NCI-H2196 treated with DMSO at 0.1 percent for 48 hours (cell line): ENCODE measurements at regions not wholly inside any gene's neighbourhood (a gene's known extent, or its start where the extent isn't known, plus 50 kb on each side); places are given as distances from the start of the nearest gene placed in this dataset.
A peak's percentile ranks its signal among the peaks of the same experiment; 100 is the strongest.
"Not testable (repeated sequence)": the region's sequence is repeated elsewhere in the genome, so short reads cannot be mapped to it uniquely, and the experiment has no call there.

Experiments used
- DNase-seq: peaks from one replicate; lab custom pipeline; 2025; ENCODE audit not compliant: unreplicated experiment; lab: John Stamatoyannopoulos, UW

DNA sequence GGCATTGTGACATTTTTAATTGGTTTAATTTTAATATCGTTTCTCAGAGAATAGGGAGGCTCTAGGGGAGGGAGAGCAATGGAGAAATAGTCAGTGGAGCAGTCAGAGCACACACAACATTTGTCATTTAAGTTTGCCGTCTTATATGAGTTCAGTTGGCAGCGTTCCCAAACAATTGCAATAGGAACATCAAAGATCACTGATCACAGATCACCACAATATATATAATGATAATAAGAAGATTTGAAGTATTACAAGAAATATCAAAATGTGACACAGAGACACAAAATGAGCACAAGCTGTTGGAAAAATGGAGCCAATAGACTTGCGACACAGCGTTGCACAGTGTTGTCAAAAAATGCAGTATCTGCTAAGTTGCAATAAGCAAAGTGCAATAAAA lies 303.7 kb downstream of the CDH19 start:
- DNase-seq, result no peak

DNA sequence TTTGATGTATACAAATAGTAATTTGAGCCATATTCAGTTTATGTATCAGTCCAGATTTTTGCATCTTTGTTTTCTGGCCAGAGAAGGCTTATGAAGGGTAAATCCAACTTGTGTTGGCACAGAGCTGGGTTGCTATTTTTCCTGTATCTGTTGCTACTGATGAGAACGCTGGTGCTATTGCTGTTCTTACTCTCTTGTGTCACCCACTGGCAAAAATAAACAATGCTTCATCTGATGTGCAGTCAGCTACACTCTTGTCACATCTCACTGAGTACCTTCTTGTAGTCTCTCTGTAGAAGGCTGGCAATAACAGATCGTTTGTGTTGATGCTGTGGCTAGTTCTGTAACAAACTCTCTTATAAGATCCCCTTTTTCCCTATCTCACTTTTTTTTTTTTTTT lies 323.4 kb downstream of the CDH19 start:
- no peak for DNase-seq

DNA sequence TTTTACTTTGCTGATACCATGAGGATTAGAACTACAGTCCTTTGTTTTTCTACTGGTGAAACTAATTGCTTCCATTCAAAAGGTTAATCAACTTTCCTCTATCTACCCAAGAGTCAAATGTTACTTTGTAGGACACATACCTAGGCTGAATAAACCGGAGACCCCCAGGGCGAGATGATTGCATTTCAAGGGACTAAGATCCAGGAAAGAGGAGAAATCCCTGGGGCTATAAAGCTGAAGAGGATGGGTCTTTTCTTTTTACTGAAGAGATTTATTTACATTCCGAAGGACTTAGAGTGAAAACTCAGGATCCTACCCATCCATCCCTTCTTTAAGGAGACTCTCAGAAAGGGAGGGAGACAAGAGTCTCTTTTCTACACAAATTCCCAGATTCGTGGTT lies 331.9 kb downstream of the CDH19 start:
- DNase-seq, result no peak

DNA sequence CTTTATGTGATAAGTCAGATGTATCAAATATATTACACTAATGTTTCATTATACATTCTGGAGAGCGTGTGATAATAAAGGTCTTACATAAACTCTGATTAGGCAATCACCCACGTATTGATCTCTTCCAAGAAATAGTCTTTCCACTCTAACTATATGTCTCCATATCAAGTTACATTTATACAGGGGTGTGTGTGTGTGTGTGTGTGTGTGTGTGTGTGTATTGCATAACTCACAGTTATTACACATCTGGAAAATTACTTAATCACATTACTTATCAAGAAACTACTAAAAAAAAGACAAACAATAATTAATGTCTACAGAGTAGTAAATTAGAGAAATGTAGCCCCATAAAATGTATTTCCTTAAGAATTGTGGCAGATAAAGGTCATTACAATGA lies 339.8 kb downstream of the CDH19 start:
- no peak for DNase-seq

DNA sequence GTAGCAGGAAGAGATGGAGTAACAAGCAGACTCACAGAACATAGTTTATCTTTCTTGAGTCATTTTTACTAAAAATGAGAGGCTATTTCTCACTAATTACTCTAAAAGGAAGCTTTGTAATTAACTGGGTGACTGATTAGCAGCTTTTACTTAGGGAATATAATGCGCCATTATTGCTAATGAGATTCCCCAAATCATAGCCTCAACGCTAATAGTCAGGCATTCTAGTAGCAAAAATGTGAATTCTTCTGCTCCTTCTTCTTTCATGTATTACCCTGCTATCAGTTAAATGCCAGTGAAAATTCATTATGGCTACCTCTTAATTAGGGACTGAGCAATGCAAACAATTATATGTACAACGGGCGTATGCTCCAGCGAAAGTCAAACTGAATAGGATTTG lies 349.8 kb downstream of the CDH19 start:
- no peak for DNase-seq

DNA sequence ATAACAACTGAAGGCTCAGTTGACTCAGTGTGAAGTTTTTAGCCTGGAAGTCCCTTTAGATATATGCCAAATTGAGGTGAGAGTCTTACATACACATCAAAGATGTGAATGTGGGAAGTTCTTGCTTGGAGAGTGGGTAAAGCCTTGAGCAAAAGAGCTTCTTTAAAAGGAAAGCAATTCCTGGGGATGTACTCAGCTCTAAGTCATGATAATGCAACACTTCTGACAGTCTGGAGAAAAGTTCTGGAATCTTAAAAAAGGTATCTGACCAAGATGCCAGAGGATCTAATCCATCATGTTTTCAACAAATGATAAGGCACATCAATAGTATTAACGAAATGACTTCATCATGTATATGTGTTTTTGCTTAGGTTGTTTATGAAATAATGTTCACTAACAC lies 351.2 kb downstream of the CDH19 start:
- no peak for DNase-seq

DNA sequence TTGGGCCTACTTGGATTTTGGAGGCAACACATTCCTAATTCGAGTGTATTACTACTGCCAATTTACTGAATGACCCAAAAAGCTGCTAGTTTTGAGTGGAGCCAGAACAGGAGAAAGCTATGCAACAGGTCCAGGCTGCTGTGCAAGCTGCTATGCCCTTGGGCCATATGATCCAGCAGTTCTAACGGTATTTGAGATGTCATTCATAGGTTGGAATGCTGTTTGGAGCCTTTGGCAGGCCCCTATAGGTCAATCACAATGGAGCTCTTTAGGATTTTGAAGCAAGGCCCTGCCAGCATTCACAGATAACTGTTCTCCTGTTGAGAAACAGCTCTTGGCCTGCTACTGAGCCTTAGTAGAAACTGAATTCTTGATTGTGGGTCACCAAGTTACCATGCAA lies 368.7 kb downstream of the CDH19 start:
- DNase-seq, result no peak

DNA sequence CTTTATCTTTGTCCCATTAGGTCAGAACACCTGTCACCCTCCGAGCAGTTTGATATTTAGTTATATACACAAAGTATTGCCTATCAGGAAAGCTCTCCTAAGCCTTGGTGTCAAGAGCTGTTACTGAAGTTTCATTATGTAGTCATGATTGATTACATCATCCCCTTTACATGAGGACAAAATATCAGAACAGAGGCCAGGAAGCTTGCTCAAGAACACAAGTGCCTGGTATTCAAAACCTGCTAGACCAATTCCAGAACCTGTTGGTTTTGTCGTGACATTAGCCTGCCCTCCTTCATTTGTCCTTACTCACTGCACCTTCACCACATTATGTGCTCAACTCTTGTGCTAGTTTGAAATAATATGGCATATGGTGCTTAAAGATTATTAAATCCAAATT lies 377.1 kb downstream of the CDH19 start:
- DNase-seq, result no peak

DNA sequence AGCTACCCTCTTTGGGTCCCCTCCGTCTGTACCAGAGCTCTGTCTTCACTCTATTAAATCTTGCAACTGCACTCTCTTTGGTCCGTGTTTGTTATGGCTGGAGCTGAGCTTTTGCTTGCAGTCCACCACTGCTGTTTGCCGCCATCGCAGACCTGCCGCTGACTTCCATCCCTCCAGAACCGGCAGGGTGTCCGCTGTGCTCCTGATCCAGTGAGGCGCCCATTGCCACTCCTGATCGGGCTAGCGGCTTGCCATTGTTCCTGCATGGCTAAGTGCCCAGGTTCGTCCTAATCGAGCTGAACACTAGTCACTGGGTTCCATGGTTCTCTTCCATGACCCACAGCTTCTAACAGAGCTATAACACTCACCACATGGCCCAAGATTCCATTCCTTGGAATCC lies 380.6 kb downstream of the CDH19 start:
- not testable (repeated sequence) for DNase-seq

DNA sequence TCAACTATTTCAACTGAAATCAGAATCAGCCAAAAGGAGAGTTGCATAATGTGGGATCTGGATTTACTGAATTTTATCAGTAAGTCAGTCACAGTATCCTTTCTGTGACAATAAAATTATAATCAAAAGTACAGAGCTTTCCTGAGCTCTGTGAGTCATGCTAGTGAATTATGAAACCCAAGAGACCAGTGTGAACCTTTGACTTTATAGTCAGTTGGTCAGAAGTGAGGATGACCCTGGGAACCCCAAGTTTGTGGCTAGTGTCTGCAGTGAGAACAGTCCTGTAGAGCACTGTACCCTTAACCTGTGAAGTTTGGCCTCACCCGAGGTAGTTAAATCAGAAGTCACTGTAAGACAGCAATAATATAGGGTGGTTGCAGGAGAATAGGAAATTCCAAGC lies 381.7 kb downstream of the CDH19 start:
- DNase-seq, result no peak

DNA sequence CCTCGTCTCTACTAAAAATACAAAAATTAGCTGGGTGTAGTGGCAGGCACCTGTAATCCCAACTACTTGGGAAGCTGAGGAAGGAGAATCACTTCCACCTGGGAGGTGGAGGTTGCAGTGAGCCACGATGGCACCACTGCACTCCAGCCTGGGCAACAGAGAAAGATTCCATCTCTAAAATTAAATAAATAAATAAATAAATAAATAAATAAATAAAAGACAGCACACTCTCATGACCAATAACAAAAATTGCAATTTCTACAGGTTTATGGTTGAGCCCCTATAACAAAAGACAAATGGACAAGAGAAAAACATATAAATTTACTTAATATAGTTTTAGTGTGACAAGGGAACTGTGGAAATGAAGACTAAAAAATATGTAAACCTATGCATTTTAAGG lies 384.1 kb downstream of the CDH19 start:
- DNase-seq, result no peak

DNA sequence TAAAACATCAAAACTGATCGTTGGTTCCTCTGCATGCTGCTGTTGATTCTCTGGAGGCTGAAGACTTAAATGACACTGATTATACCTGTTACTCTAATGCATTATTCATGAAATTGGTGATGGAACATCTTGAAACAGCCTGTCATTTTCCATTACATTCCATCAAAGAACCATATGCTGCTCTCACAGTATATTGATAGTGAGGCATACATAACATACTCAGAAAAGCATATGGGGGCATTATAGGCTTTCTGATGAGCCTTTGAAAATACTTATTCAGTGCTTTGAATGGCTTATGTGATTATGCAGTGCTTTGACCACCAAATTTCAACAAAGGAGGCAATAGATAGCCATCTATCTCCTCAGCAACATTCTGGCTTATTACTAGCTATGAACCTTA lies 392.1 kb downstream of the CDH19 start:
- no peak for DNase-seq

DNA sequence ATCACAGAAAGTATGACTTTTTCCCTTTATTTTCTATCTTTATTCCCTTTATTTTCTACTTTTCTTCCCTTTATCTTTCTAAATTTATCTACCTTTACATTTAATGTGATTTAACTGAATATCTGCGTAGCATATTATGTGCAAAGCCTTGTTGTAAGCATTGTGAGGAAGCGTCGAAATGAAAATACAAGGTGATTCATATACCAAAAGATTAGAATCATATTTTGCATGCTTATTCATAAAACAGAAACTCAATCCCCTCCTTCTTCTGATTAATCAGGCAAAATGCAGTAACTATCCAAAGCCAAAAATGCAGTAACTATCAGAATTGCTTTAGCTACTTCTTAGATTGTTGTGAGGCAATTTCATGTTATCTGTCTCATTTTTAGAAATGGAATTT lies 393.0 kb downstream of the CDH19 start:
- no peak for DNase-seq

DNA sequence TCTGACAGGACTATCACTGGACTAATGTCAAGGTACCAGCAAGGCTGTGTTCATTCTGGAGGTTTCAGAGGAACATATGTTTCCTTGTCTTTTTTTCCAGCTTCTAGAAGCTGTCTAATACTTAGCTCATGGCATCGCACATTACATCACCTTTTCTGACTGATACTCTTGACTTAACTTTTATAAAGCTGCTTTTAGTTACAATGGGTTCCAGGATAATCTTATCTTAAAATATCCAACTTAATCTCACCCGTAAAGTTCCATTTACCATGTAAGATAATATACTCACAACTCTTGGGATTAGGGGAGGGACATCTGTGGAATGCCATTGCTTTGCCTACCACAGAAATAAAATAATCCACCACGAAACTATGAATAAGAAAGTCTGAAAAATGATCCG lies 394.2 kb downstream of the CDH19 start:
- DNase-seq, result no peak

DNA sequence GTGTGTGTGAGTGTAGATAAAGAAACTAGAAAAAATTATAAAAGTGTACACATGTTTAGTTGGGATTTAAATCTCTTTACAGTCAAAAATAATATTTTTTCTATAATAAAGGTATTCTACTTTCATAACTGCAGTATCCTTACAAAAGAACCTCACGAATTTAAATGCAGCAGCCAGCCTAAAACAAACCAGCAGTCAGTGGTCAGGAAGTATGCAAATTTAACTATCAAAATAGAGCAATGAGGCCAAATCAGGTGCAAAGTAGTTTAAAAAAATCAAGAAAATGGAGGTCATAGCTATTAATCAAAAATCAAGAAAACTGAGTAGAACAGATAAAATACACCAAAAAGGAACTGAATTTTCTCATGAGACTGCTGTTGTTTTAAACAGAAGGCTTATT lies 407.1 kb downstream of the CDH19 start:
- DNase-seq, result no peak

DNA sequence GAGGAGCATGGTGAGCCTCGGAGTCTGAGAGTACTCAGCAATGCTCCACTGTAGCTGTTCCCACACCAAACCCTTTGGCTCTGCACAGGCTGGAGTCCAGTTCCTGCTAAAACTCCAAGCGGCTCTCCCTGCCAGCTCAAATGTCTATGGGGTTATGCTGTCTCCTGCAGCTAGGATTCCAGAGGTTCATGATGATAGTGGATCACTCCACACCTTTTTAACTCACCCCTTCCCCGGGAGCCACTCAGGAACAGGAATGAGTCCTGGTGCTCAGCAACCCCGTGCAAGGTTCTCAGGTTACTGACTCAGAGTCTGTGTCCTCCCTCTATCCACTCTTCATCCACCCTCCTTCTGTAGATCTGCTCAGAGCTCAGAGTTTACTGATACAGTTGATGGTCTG lies 410.0 kb downstream of the CDH19 start:
- no peak for DNase-seq

DNA sequence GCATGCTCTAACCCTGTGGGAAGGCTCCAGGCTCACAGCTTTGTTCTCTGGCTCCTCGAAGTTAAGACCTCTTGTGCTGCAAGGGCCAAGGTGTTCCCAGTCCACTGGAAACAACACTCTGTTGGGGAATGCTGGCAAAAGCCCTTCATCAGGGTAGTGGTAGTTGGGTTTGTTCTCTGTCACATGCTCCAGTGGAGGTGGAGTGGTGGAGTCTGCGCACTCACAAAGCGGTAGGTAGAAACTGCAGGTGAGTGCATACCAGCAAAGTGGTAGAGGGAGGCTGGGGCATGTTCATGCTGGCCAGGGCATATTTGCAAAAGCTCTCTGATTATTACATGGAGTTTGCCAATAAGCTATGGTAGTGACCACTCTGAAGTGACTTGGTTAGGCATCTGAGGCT lies 410.5 kb downstream of the CDH19 start:
- no peak for DNase-seq

DNA sequence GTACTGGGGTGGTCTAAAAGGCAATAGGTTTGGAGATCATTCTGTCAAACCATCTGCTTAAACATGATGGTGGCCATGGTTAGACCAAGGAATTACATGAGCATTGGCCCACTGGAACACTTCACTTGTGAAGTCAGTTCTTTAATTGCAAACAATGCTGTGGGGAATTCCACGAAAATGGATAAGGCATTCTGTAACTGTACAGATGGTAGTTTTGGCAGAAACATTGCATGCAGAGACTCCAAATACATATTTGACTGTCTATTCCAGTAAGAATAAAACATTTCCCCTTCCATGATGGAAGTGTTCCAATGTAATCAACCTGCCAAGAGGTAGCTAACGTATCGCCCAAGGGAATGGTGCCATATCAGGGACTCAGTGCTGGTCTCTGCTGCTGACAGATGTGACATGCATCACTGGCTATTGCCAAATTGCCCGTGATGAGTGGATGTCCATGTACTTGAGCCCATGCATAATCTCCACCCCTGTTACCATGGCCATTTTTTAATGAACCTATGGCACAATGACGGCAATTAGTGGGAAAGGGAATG lies 417.9 kb downstream of the CDH7 start:
- DNase-seq, result peak; percentile 4

DNA sequence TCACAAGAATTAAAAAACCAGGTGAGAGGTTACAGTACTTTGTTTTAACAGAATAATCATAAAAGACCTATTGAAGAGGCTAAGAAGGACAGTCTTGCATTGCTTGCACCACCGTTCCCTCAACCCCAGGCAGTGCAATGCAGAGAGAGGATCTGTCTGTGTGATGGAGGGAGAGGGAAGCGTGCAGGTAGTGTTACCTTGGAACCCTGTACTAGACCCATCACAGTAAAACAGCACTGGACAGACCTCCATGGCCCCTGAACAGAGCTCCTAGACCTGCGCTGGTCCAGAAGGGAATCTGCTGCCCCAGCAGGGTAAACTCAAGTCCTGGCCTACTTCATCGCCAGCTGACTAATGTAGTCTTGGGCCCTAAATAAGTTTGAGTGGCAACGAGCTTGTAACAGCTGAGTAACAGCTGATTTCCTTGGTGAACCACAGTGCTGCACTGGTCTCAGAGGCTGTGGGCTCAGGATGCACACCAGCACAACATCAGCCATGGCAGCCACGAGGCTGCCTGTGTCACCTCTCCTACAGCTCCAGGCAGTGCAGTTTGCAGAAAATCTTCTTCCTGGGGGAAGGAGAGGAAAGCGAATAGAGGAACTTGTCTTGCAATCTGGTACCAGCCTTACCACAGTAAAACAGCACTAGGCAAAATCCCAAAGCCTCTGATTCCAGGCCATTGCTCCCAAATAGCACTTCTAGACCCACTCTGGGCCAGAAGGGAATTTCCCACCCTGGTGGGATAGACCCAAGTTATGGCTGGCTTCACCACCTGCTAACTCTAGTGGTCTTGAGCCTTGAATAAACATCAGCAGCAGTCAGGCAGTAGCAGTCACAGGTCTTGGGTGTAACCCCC lies 417.2 kb downstream of the CDH7 start:
- no peak for DNase-seq

DNA sequence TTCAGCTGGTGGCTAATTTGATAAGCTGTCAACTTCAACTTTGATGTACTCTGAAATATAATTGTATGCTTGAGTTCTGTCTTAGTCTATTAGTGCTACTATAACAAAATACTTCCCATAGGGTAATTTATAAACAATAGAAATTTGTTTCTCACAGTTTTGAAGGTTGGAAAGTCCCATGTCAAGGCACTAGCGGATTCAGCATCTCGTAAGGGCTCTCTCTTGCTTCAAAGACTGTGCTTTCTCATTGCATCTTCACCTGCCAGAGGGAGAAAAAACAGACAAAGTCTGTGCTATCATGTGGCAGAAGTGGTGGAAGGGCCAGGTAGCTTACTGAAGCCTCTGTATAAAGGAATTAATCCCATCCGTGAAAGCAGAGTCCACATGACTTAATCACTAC lies 409.2 kb downstream of the CDH7 start:
- no peak for DNase-seq

DNA sequence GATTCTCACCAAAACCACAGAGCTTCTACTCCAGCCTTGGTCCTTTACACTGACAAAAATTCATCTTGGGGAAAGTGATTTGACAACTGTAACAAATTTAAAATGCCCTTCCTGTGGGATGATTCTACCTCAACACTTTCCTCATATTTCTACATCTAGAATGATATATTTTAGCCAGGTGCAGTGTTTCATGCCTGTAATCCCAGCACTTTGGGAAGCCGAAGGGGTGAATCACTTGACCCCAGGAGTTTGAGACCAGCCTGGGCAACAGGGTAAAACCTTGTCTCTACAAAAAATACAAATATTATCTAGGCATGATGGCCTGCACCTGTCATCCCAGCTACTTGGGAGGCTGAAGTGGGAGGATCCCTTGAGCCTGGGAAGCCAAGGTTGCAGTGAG lies 408.6 kb downstream of the CDH7 start:
- no peak for DNase-seq

DNA sequence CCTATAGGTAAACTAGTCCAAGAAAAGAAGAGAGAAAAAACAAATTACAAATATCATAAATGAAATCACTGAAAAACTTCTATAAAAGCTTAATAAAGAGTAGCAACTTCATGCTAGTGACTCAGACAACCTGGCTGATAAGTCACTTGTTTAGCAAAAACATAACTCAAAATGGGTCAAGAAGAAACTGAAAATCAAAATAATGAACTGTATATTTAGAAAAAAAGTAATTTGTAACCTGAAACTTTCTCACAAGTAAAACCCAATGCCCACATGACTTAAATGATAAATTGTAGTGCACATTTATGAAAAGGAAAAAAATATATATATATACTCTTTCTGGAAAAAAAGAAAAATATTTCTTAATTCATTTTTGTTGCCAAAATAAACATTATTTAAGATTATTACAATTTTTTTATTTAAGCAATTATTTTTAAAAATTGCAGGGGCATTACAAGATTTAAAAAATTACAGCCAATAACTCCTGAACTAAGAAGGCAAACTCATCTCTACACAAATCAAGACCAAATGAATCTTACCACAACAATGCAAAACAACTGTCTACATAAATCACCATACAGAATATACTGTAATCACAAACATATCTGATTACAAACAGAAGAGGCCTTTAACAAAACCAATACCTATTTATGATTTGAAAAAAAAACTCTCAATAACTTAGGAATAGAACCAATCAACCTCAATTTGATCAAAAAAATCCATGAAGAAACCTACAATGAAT lies 406.3 kb downstream of the CDH7 start:
- no peak for DNase-seq
